Lung (tissue), 11 donors: ENCODE measurements at regions not wholly inside any gene's neighbourhood (a gene's known extent, or its start where the extent isn't known, plus 50 kb on each side); places are given as distances from the start of the nearest gene placed in this dataset.
"Not testable (repeated sequence)": the region's sequence is repeated elsewhere in the genome, so short reads cannot be mapped to it uniquely, and the experiment has no call there.

Experiments used
- ATAC-seq: fragments of 200-7000 bp; cut with Tn5 transposase; one replicate; pipeline ENCODE4 v1.9.1; 2020; ENCODE audit warnings: moderate number of reproducible peaks; ENCODE audit not compliant: insufficient read depth, low FRiP score
- DNase-seq, 3 donors: peaks; one replicate each; pipeline ENCODE4 v3.0.0-alpha.2; 2013 to 2017
- H3K27ac ChIP-seq, 2 donors: one replicate each; pipeline ENCODE4 v1.5.1; 2013; ENCODE audit warnings: mild to moderate bottlenecking in 2 of 2, moderate library complexity in 2 of 2, control low read depth in 1 of 2, inconsistent platforms in 1 of 2, low read depth in 1 of 2, low read length in 1 of 2
- H3K27me3 ChIP-seq, 3 donors: one replicate each; pipeline ENCODE4 v1.5.1; 2013; ENCODE audit warnings: low read length in 2 of 3; ENCODE audit not compliant: control insufficient read depth in 3 of 3, insufficient read depth in 3 of 3
- H3K36me3 ChIP-seq, 4 donors: one replicate each; pipeline ENCODE4 v1.5.1; 2013; ENCODE audit warnings: low read length in 4 of 4, mild to moderate bottlenecking in 1 of 4, moderate library complexity in 1 of 4; ENCODE audit not compliant: control insufficient read depth in 4 of 4, insufficient read depth in 4 of 4
- H3K4me1 ChIP-seq, 5 donors: one replicate each; pipeline ENCODE4 v1.5.1; 2013; ENCODE audit warnings: low read length in 5 of 5, mild to moderate bottlenecking in 2 of 5, moderate library complexity in 1 of 5; ENCODE audit not compliant: control insufficient read depth in 5 of 5, insufficient read depth in 5 of 5
- H3K4me3 ChIP-seq: one replicate; pipeline ENCODE4 v1.5.1; 2013; ENCODE audit warnings: mild to moderate bottlenecking, control low read depth, moderate library complexity
- H3K9ac ChIP-seq, 2 donors: one replicate each; pipeline ENCODE4 v1.5.1; 2013; ENCODE audit warnings: low read length in 2 of 2, control low read depth in 1 of 2; ENCODE audit not compliant: insufficient read depth in 1 of 2
- H3K9me3 ChIP-seq, 4 donors: one replicate each; pipeline ENCODE4 v1.5.1; 2013; ENCODE audit warnings: low read length in 3 of 4, mild to moderate bottlenecking in 1 of 4, moderate library complexity in 1 of 4; ENCODE audit not compliant: control insufficient read depth in 4 of 4, insufficient read depth in 3 of 4
- CTCF ChIP-seq: IDR thresholded peaks from 2 replicates; pipeline ENCODE4 v1.5.1; 2012; ENCODE audit warnings: mild to moderate bottlenecking; ENCODE audit errors: control extremely low read depth, extremely low read depth
- WGBS, 2 donors: extraction: QIAGEN DNeasy Blood & Tissue Kit; methylation state at CpG; one replicate each; pipeline ENCODE4 v1.1.7; 2013; 5-methylcytosine and 5-hydroxymethylcytosine counted together
- donor health status: control.
- donor health status: control.
- donor health status: Bipolar disorder and iron deficiency.
- donor health status: healthy.
- donor health status: DM: yes; HTN: yes; CAD: no.

- H3K4me3 ChIP-seq = no peak overlapping the region
- TF ChIP-seq CTCF = no peak
- H3K27ac ChIP-seq = no peak overlapping the region
- no peaks in the 10 kb centered on the region for H3K9me3 ChIP-seq
- no peak for DNase-seq
- H3K9ac ChIP-seq = no peak overlapping the region
- H3K36me3 ChIP-seq = no peaks in the 10 kb centered on the region
- ATAC-seq = no peak
- 92% methylated on average over 1 of the region's 1 CpG for WGBS, 2 donors
- no peaks in the 10 kb centered on the region for H3K4me1 ChIP-seq
- H3K27me3 ChIP-seq = no peaks in the 10 kb centered on the region
Measured at GRCh38 chr10:109618748-109619147, 304.6 kb downstream of the XPNPEP1 start.

- TF ChIP-seq CTCF = no peak
- ATAC-seq (no peak), DNase-seq (no peak)
- Histone ChIP-seq H3K36me3 (no peaks in the 10 kb centered on the region), H3K27ac (no peak overlapping the region), H3K9ac (no peak overlapping the region), H3K9me3 (no peaks in the 10 kb centered on the region), H3K27me3 (no peaks in the 10 kb centered on the region), H3K4me1 (no peaks in the 10 kb centered on the region), H3K4me3 (no peak overlapping the region)
- 0% methylated on average over 1 of the region's 1 CpG for WGBS, 2 donors
Measured at GRCh38 chr10:109618301-109618700, 305.0 kb downstream of the XPNPEP1 start.

GRCh38 chr10:109616359-109616980, 306.8 kb downstream of the XPNPEP1 start:
- WGBS, 2 donors = 71 to 75% methylated on average over 3 of the region's 3 CpGs
- Histone ChIP-seq H3K9me3 (no peaks in the 10 kb centered on the region), H3K9ac (no peak overlapping the region), H3K36me3 (no peaks in the 10 kb centered on the region), H3K4me3 (no peak overlapping the region), H3K4me1 (no peaks in the 10 kb centered on the region), H3K27me3 (no peaks in the 10 kb centered on the region), H3K27ac (no peak overlapping the region)
- ATAC-seq = no peak
- no peak for DNase-seq
- TF ChIP-seq CTCF = no peak

GRCh38 chr10:109595356-109595755, 328.0 kb downstream of the XPNPEP1 start:
- not testable (repeated sequence) for H3K27ac ChIP-seq, H3K36me3 ChIP-seq, H3K4me3 ChIP-seq, H3K9ac ChIP-seq, H3K27me3 ChIP-seq, ATAC-seq, H3K9me3 ChIP-seq, DNase-seq, H3K4me1 ChIP-seq
- WGBS, 2 donors = 59 to 60% methylated on average over 1 of the region's 1 CpG
